Activated T-cell treated with anti-CD3 and anti-CD28 coated beads, Interleukin-2, amount 50 U/mL, for 72 hours (primary cell): ENCODE measurements at regions not wholly inside any gene's neighbourhood (a gene's known extent, or its start where the extent isn't known, plus 50 kb on each side); places are given as distances from the start of the nearest gene placed in this dataset.
"Not testable (repeated sequence)": the region's sequence is repeated elsewhere in the genome, so short reads cannot be mapped to it uniquely, and the experiment has no call there.

Experiments
- ATAC-seq, 2 donors: fragments of 150-1000 bp; cut with Tn5 transposase; replicated peaks in 1 of 2; 2 replicates each; pipeline ENCODE4 v1.10.0; 2021; ENCODE audit warnings: moderate library complexity in 2 of 2, mild to moderate bottlenecking in 1 of 2
- DNase-seq, 2 donors: peaks; one replicate each; pipeline ENCODE4 v3.0.0; 2021 to 2022; ENCODE audit warnings: mixed read lengths in 1 of 2
- H3K27ac Mint-ChIP-seq: one replicate; pipeline ENCODE4 v1.8.0; 2022; ENCODE audit warnings: mild to moderate bottlenecking, moderate library complexity, mixed read lengths
- H3K27me3 Mint-ChIP-seq: one replicate; pipeline ENCODE4 v1.8.0; 2022; ENCODE audit warnings: low read depth, mixed read lengths
- H3K36me3 Mint-ChIP-seq, 2 donors: one replicate each; pipeline ENCODE4 v1.8.0; 2022; ENCODE audit warnings: mixed read lengths in 2 of 2, mild to moderate bottlenecking in 1 of 2; ENCODE audit not compliant: insufficient read depth in 2 of 2
- H3K4me1 Mint-ChIP-seq: one replicate; pipeline ENCODE4 v1.8.0; 2022; ENCODE audit warnings: low read depth, mixed read lengths
- H3K4me3 Mint-ChIP-seq, 2 donors: one replicate each; pipeline ENCODE4 v1.8.0; 2022; ENCODE audit warnings: mild to moderate bottlenecking in 2 of 2, mixed read lengths in 2 of 2, moderate library complexity in 2 of 2
- H3K9me3 Mint-ChIP-seq, 2 donors: one replicate each; pipeline ENCODE4 v1.8.0; 2022; ENCODE audit warnings: mixed read lengths in 2 of 2

DNA sequence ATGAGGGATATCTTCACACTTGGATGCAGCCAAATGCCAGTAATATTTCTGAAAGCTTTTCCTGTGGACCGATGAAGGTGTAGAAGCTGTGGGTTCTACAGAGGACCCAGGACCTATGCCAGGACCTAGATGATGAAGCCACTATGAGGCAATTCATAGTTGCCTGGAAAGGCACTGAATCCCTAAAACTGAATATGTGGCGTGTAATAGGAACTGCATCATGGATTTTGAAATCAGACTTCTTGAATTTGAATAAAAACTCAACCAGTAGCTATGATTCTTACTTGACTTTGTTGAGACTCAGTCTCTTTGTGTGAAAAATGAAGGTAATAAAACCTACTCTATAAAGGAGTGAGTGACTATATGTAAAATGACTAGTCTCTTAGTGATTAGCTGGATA, 89.9 kb upstream of the SGK1 start:
- H3K27ac Mint-ChIP-seq = no peak overlapping the region
- H3K27me3 Mint-ChIP-seq = no peaks in the 10 kb centered on the region
- DNase-seq (no peak), ATAC-seq (no peak)
- H3K36me3 Mint-ChIP-seq = peaks cover 0 to 1% of the 10 kb centered on the region in 2 donors
- H3K9me3 Mint-ChIP-seq = no peaks in the 10 kb centered on the region
- no peak overlapping the region for H3K4me3 Mint-ChIP-seq
- peaks cover 3% of the 10 kb centered on the region for H3K4me1 Mint-ChIP-seq

DNA sequence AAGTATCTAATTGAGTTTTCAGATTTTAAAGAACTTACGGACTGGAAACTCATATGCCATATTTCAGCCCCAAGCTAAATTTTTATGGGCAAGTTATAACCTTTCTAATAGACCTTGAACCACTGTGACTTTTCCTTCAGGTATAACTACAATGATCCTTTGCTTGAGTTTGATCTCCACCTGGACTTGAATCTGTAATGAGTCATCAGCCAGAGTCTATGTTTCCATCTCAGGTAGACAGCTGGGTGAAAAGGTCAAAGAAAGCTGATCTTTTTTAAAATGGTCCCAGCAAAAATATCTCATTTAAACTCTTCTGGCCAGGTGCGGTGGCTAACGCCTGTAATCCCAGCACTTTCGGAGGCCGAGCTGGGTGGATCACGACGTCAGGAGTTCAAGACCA, 88.4 kb upstream of the SGK1 start:
- H3K27ac Mint-ChIP-seq = no peak overlapping the region
- peaks cover 12% of the 10 kb centered on the region for H3K4me1 Mint-ChIP-seq
- no peak for DNase-seq
- H3K9me3 Mint-ChIP-seq = no peaks in the 10 kb centered on the region
- no peak for ATAC-seq
- no peaks in the 10 kb centered on the region for H3K27me3 Mint-ChIP-seq
- peaks cover 0 to 1% of the 10 kb centered on the region in 2 donors for H3K36me3 Mint-ChIP-seq
- no peak overlapping the region for H3K4me3 Mint-ChIP-seq

DNA sequence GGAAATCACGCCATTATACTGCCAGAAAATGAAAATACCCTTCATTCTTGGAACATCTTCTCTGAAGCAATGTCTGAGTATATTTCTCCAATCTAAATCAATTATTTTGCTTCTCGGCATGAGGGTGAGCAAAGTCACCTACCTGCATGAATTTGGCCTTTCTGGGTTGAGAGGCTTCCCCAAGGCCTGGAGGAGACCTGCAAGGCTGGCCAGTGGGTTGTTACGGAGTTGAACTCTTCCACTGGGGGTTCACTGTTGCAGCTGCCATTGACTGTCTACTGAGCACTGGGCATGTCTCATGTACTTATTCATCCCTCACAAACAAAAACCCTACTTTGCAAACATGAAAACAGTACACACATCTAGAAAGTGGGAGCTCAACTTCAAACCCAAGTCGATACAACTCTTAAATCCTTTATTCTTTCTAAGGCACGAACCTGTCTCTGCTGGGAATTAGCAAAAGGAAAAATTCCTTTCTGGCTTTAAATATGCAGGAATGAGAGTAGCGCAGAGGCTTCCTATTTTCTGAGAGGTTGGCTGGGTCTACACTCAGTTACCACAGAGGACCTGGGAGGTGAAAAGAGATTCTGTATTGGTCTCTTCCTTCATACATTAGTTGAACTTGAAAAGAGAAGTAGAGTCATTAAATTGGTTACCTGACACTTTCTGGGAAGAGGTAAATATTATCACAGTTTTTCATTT, 87.6 kb upstream of the SGK1 start:
- no peak overlapping the region for H3K27ac Mint-ChIP-seq
- H3K4me3 Mint-ChIP-seq = no peak overlapping the region
- H3K9me3 Mint-ChIP-seq = no peaks in the 10 kb centered on the region
- DNase-seq (no peak), ATAC-seq (no peak)
- H3K27me3 Mint-ChIP-seq = no peaks in the 10 kb centered on the region
- no peaks in the 10 kb centered on the region for H3K36me3 Mint-ChIP-seq
- peaks cover 12% of the 10 kb centered on the region for H3K4me1 Mint-ChIP-seq

DNA sequence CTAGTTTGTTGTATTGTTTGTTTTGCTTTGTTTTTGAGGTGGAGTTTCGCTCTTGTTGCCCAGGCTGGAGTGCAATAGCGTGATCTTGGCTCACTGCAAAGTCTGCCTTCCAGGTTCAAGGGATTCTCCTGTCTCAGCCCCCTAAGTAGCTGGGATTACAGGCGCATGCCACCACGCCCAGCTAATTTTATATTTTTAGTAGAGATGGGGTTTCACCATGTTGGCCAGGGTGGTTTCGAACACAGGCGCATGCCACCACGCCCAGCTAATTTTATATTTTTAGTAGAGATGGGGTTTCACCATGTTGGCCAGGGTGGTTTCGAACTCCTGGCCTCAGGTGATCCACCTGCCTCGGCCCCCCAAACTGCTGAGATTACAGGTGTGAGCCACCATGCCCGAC, 85.4 kb upstream of the SGK1 start:
- peaks cover 16% of the 10 kb centered on the region for H3K4me1 Mint-ChIP-seq
- ATAC-seq, DNase-seq, H3K4me3 Mint-ChIP-seq, H3K27ac Mint-ChIP-seq, H3K27me3 Mint-ChIP-seq, H3K36me3 Mint-ChIP-seq, H3K9me3 Mint-ChIP-seq: not testable (repeated sequence)

DNA sequence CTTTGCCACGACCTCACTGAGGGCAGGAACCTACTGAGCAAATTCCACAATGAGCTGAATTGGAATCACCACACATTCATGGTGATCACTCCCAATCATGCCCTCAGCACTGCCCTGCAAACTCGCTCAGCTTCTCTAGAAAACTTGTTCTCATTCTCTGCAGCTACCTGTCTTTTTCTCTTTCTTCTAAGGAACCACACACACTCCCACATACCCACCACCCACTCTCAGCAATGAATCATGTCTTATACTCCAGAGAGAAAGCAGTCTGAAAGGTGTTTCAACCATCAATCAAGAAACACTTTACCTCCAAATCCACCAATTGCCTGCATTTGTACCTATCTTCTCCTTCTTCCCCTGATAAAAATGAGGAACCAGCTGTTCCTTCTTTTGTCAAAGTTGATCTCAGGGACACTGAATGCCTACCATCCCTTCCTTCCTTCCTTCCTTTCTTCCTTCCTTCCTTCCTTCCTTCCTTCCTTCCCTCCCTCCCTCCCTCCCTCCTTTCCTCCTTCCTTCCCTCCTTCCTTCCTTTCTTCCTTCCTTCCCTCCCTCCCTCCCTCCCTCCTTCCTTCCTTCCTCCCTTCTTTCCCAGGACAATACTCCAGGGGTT, 84.6 kb upstream of the SGK1 start:
- Mint-ChIP-seq H3K4me3 (peak overlapping the region in 1 of 2 donors; percentile 15), H3K27ac (no peak overlapping the region), H3K36me3 (no peaks in the 10 kb centered on the region), H3K4me1 (peaks cover 17% of the 10 kb centered on the region), H3K9me3 (no peaks in the 10 kb centered on the region), H3K27me3 (no peaks in the 10 kb centered on the region)
- no peak for DNase-seq
- peak; percentile 52 to 66 for ATAC-seq

DNA sequence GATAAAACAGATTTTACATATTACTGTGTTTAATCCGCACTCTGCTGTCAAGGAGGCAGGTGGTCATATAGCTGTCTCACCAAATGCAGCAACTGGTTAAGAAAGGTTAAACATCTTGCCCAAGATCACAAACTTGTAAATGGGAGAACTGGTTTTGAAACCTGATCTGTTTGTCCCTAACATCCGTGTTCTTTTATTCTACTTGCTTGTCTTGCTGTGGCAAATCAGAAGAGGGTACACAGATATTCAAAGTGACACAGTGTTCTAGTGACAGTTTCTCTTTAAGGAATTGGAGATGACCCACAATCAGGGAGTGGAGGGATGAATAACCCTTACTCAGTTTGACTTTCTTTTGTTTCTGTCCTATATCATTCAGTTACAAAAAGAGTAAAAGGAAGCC, 83.0 kb upstream of the SGK1 start:
- Mint-ChIP-seq H3K9me3 (no peaks in the 10 kb centered on the region), H3K4me3 (no peak overlapping the region), H3K36me3 (no peaks in the 10 kb centered on the region), H3K4me1 (peaks cover 17% of the 10 kb centered on the region), H3K27ac (no peak overlapping the region), H3K27me3 (no peaks in the 10 kb centered on the region)
- no peak for DNase-seq
- no peak for ATAC-seq

DNA sequence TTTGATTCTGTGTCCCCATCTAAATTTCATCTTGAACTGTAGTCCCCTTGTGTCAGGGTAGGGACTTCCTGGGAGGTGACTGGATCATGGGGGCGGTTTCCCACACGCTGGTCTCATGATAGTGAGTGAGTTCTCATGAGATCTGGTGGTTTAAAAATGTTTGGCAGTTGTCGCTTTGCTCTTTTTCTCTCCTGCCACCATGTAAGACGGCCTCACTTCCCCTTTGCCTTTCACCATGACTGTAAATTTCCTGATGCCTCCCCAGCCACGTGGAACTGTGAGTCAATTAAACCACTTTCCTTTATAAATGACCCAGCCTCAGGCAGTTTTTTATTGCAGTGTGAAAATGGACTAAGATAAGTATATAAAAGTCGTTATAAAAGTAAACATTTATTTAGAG, 80.5 kb upstream of the SGK1 start:
- ATAC-seq (peak; percentile 44 to 59), DNase-seq (peak; percentile 13 to 19)
- Mint-ChIP-seq H3K4me3 (no peak overlapping the region), H3K27ac (no peak overlapping the region), H3K27me3 (no peaks in the 10 kb centered on the region), H3K36me3 (no peaks in the 10 kb centered on the region), H3K4me1 (peaks cover 26% of the 10 kb centered on the region), H3K9me3 (no peaks in the 10 kb centered on the region)

DNA sequence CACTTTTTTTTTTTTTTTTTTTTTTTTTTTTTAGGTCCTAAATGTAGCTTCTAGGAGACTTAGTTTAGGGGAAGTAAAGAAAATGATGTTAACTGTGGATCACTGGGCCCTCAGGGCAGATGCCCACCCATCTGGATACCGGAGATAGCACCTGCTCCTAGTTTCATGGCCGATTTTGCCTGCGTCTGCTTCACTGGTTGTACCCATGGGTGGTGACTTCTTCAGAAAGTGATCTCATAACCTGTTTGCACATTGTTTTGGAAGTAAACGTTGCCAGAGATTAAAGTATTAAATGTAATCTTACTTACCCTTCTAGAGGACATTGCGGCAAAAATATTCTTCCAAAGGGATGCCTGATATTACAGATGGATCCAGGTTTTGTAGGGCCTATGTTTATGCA, 79.8 kb upstream of the SGK1 start:
- no peak overlapping the region for H3K4me3 Mint-ChIP-seq
- no peaks in the 10 kb centered on the region for H3K36me3 Mint-ChIP-seq
- peaks cover 21% of the 10 kb centered on the region for H3K4me1 Mint-ChIP-seq
- ATAC-seq (no peak), DNase-seq (no peak)
- no peak overlapping the region for H3K27ac Mint-ChIP-seq
- no peaks in the 10 kb centered on the region for H3K27me3 Mint-ChIP-seq
- no peaks in the 10 kb centered on the region for H3K9me3 Mint-ChIP-seq

DNA sequence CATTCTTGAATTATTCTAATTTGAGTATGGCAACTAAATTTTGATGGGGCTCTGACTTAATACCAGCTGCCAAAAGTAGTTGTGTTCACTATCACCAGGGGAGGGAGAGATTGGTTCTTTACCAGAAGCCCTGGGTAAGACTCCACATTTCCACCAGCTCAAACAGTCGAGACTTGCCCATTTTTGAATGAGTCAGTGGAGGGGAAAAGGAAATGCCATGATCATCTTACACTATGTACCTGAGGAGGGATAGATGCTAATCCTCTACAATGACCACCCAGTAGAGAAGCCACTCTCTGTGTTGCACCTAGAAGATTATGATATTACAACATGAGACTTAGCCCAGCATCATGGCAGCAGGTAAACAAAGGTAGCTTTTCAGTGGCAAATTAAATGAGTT, 77.0 kb upstream of the SGK1 start:
- Mint-ChIP-seq H3K4me1 (peaks cover 14% of the 10 kb centered on the region), H3K9me3 (no peaks in the 10 kb centered on the region), H3K4me3 (no peak overlapping the region), H3K27ac (no peak overlapping the region), H3K27me3 (no peaks in the 10 kb centered on the region), H3K36me3 (no peaks in the 10 kb centered on the region)
- no peak for DNase-seq
- ATAC-seq = no peak

DNA sequence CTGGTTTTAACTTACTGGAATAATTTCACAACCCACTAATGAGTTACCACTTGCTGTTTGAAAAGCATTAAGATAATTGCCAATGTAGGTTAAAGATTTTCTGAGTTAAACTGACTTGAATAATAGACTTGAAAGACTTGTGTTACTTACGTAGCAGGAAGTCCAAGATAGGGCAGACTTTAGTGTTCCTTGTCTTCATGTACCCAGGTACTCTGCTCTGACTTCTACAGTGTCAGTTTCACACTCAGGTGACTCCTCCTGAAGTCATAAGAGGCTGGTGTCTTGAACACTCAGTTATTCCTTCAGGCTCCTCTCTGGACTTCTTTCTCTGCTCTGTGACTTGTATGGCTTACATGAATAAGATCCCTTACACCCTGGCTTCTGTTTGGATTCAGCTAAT, 76.3 kb upstream of the SGK1 start:
- no peaks in the 10 kb centered on the region for H3K36me3 Mint-ChIP-seq
- peaks cover 14% of the 10 kb centered on the region for H3K4me1 Mint-ChIP-seq
- ATAC-seq (peak; percentile 40 to 60), DNase-seq (no peak)
- H3K27ac Mint-ChIP-seq = no peak overlapping the region
- H3K9me3 Mint-ChIP-seq = no peaks in the 10 kb centered on the region
- H3K27me3 Mint-ChIP-seq = no peaks in the 10 kb centered on the region
- no peak overlapping the region for H3K4me3 Mint-ChIP-seq

DNA sequence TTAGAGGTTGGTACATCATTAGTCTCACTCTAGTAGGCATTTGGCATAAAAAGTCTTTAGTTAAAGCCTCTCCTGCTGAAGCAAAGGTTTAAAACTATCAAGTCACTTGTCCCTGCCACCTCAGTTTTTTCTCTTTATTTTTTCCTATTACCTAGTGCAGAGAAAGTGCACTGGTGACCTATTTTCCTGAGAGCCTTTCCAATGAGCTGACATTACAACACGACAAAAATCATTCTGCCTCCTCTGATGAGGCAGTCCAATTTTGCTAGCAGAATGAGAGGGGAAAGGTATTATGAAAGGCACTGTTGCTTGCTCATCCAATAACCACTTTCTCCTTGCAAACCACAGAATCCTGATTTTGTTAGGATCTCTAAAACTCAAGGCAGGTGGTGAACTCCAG, 73.3 kb upstream of the SGK1 start:
- Mint-ChIP-seq H3K27me3 (no peaks in the 10 kb centered on the region), H3K4me1 (peaks cover 8% of the 10 kb centered on the region), H3K36me3 (no peaks in the 10 kb centered on the region), H3K9me3 (no peaks in the 10 kb centered on the region), H3K27ac (no peak overlapping the region), H3K4me3 (no peak overlapping the region)
- ATAC-seq (no peak), DNase-seq (no peak)

DNA sequence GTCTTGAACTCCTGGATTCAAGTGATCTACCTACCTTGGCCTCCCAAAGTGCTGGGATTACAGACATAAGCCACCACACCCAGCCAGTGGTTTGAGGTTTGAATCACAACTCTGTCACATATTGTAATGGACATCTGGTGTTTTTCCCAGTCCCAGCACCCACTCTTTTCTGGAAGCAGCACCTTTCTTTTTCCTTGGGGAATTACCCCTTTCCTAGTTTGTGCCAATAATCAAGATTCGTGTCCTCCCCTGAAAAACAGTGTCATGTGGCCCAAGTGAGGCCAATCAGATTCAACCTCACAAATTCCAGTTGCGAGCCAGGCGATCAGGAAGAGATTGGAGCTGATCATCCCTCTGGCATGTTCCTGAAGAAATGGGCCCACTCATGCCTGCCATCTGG, 71.7 kb upstream of the SGK1 start:
- no peak for DNase-seq

DNA sequence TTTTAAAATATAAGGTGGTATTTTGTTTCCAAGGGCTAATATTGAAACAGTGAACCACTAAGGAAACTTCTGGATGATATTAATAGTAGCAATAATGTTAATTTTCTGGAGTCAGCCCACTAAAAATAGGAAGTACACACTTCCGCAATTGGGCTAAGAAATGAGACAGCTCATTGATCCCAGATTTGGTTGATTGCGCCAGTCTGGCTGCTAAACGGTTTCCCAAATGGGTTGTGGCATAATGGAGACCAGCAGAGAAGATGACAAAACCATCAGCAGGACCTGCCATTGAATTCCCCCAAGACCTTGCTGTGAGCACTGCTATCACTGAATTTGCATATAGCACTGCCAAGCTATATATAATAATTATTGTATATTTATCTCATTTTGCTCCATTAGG, 71.2 kb upstream of the SGK1 start:
- peaks cover under 1% of the 10 kb centered on the region for H3K4me1 Mint-ChIP-seq
- no peak for ATAC-seq

More for the DNA sequence above, 71.7 kb upstream of the SGK1 start:
- H3K36me3 Mint-ChIP-seq = no peaks in the 10 kb centered on the region
- H3K27ac Mint-ChIP-seq = no peak overlapping the region
- H3K27me3 Mint-ChIP-seq = no peaks in the 10 kb centered on the region
- no peak for ATAC-seq
- peaks cover 5% of the 10 kb centered on the region for H3K4me1 Mint-ChIP-seq
- no peak overlapping the region for H3K4me3 Mint-ChIP-seq
- no peaks in the 10 kb centered on the region for H3K9me3 Mint-ChIP-seq

DNA sequence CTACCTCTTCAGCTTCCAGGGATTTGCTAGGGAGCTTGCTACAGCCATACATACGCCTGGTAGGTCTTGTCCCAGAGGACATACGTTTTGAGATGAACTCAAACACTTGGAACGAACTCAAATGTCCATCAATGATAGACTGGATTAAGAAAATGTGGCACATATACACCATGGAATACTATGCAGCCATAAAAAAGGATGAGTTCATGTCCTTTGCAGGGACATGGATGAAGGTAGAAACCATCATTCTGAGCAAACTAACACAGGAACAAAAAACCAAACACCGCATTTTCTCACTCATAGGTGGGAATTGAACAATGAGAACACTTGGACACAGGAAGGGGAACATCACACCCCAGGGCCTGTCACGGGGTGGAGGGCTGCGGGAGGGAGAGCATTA, 68.6 kb upstream of the SGK1 start:
- not testable (repeated sequence) for H3K4me3 Mint-ChIP-seq, ATAC-seq, DNase-seq, H3K27ac Mint-ChIP-seq, H3K9me3 Mint-ChIP-seq, H3K27me3 Mint-ChIP-seq, H3K36me3 Mint-ChIP-seq, H3K4me1 Mint-ChIP-seq

More for the DNA sequence above, 71.2 kb upstream of the SGK1 start:
- Mint-ChIP-seq H3K4me3 (no peak overlapping the region), H3K27ac (no peak overlapping the region), H3K36me3 (no peaks in the 10 kb centered on the region), H3K9me3 (no peaks in the 10 kb centered on the region), H3K27me3 (no peaks in the 10 kb centered on the region)
- DNase-seq = no peak
